Body of pancreas (tissue), 4 donors: ENCODE measurements at regions not wholly inside any gene's neighbourhood (a gene's known extent, or its start where the extent isn't known, plus 50 kb on each side); places are given as distances from the start of the nearest gene placed in this dataset.

Source experiments
- ATAC-seq: fragments of 150-250 bp; one replicate; pipeline ENCODE4 v1.9.1; 2016
- DNase-seq, 4 donors: peaks; one replicate each; pipeline ENCODE4 v3.0.0-alpha.2; 2019
- H3K27ac ChIP-seq, 4 donors: fragments of 200-600 bp; sonication (generic); 1 replicate in 3 of 4; 2 replicates in 1 of 4; pipeline versions ENCODE4 v1.5.1 to v1.6.1; 2016 to 2019; ENCODE audit warnings: mild to moderate bottlenecking in 1 of 4, mixed read lengths in 1 of 4, moderate library complexity in 1 of 4
- H3K27me3 ChIP-seq, 2 donors: fragments of 200-600 bp; sonication (generic); one replicate each; pipeline ENCODE4 v1.6.0; 2016; ENCODE audit warnings: mild to moderate bottlenecking in 1 of 2
- H3K36me3 ChIP-seq, 2 donors: fragments of 200-600 bp; sonication (generic); replicated peaks in 1 of 2; 2 replicates each; pipeline ENCODE4 v1.5.1; 2016; ENCODE audit warnings: low read depth in 2 of 2; ENCODE audit not compliant: insufficient read depth in 1 of 2
- H3K4me1 ChIP-seq: fragments of 200-600 bp; sonication (generic); one replicate; pipeline ENCODE4 v1.6.0; 2016
- H3K4me3 ChIP-seq, 2 donors: fragments of 200-600 bp; sonication (generic); 1 replicate in 1 of 2; 2 replicates in 1 of 2; pipeline ENCODE4 v1.5.1; 2016 to 2019
- H3K9me3 ChIP-seq, 3 donors: fragments of 200-600 bp; sonication (generic); 1 replicate in 2 of 3; 2 replicates in 1 of 3; pipeline ENCODE4 v1.5.1; 2016
- POLR2A ChIP-seq, 3 donors: fragments of 450-650 bp; IDR thresholded peaks; one replicate each; pipeline ENCODE4 v1.6.1; 2016; ENCODE audit warnings: antibody characterized with exemption in 3 of 3, mild to moderate bottlenecking in 2 of 3
- WGBS, 2 donors: methylation state at CpG; one replicate each; pipeline ENCODE4 v1.1.5; 2017; 5-methylcytosine and 5-hydroxymethylcytosine counted together
- intact Hi-C: fragments of 100-400 bp; cut with DNase I; formaldehyde crosslinking; loops from one replicate; pipeline ENCODE4 v1.15.1; 2023
- TF ChIP-seq, protein P1 (sequence below), 7 experiments: fragments of 450-650 bp in 4 of 7; fragments of 200-600 bp in 3 of 7; sonication (generic) in 3 of 7; IDR thresholded peaks; one replicate each; pipeline ENCODE4 v1.5.1; 2016 to 2019; ENCODE audit warnings: antibody characterized with exemption in 7 of 7

DNA sequence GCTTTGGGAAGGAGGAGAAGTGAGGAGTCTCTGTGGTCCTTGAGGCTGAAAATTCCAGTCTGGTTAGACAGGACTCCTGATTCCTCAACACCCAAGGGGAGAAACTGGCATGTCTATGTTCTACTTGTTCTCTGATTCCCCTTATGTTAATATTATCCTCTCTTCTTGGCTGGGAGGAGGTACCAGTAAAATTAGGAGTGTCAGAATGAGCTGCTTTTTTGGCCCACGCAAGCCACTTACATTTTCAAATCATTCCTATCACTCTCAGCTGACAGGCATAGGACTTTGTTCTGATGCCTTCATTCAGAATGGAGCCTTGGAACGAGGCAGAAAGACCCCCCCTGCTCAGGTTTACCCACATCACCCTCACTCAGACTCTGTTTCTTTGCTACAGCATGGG, 1077.2 kb downstream of the BCL11B start:
- ATAC-seq (no peak), DNase-seq (no peak)
- Histone ChIP-seq H3K36me3 (no peaks in the 10 kb centered on the region), H3K4me3 (no peak overlapping the region), H3K4me1 (no peaks in the 10 kb centered on the region), H3K9me3 (no peaks in the 10 kb centered on the region), H3K27ac (no peak overlapping the region), H3K27me3 (no peaks in the 10 kb centered on the region)
- 43 to 49% methylated on average over 2 of the region's 2 CpGs for WGBS, 2 donors
- intact Hi-C loops = no loop called here
- TF ChIP-seq, protein P1, sequence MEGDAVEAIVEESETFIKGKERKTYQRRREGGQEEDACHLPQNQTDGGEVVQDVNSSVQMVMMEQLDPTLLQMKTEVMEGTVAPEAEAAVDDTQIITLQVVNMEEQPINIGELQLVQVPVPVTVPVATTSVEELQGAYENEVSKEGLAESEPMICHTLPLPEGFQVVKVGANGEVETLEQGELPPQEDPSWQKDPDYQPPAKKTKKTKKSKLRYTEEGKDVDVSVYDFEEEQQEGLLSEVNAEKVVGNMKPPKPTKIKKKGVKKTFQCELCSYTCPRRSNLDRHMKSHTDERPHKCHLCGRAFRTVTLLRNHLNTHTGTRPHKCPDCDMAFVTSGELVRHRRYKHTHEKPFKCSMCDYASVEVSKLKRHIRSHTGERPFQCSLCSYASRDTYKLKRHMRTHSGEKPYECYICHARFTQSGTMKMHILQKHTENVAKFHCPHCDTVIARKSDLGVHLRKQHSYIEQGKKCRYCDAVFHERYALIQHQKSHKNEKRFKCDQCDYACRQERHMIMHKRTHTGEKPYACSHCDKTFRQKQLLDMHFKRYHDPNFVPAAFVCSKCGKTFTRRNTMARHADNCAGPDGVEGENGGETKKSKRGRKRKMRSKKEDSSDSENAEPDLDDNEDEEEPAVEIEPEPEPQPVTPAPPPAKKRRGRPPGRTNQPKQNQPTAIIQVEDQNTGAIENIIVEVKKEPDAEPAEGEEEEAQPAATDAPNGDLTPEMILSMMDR (IDR thresholded peaks at IDR 0.05) = no peak
- no peak for TF ChIP-seq POLR2A (IDR thresholded peaks at IDR 0.05)

DNA sequence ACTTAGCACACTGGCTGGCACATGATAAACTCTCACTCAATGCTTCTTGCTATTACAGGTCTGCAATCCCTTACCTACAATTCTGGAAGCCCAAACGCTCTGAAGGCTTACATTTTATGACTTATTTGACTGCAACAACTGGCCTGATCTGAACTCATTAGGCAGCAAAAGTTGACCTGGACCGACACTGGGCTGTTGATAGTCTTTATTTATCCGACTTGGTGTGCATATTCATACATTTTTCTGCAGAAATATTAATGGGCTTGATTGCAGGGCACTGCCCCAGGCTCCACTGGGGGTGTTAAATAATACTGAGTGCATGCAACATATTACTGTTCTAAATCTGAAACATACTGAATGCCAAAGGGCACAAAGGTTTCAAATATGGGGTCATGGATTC, 1076.7 kb downstream of the BCL11B start:
- no peak overlapping the region for H3K27ac ChIP-seq
- intact Hi-C loops = no loop called here
- no peaks in the 10 kb centered on the region for H3K36me3 ChIP-seq
- DNase-seq (no peak), ATAC-seq (no peak)
- H3K4me1 ChIP-seq = no peaks in the 10 kb centered on the region
- no peak for TF ChIP-seq POLR2A (IDR thresholded peaks at IDR 0.05)
- TF ChIP-seq, protein P1 (IDR thresholded peaks at IDR 0.05) = no peak
- WGBS, 2 donors = 43% methylated on average over 3 of the region's 3 CpGs
- no peaks in the 10 kb centered on the region for H3K9me3 ChIP-seq
- no peaks in the 10 kb centered on the region for H3K27me3 ChIP-seq
- H3K4me3 ChIP-seq = no peak overlapping the region

GRCh38 chr14:98197933-98198332, 1074.1 kb downstream of the BCL11B start:
- intact Hi-C loops = no loop called here
- TF ChIP-seq, protein P1 (IDR thresholded peaks at IDR 0.05) = no peak
- no peak for TF ChIP-seq POLR2A (IDR thresholded peaks at IDR 0.05)
- Histone ChIP-seq H3K4me1 (no peaks in the 10 kb centered on the region), H3K4me3 (no peak overlapping the region), H3K9me3 (no peaks in the 10 kb centered on the region), H3K27me3 (no peaks in the 10 kb centered on the region), H3K36me3 (no peaks in the 10 kb centered on the region), H3K27ac (no peak overlapping the region)
- ATAC-seq = no peak
- 8 to 13% methylated on average over 1 of the region's 1 CpG for WGBS, 2 donors
- no peak for DNase-seq

DNA sequence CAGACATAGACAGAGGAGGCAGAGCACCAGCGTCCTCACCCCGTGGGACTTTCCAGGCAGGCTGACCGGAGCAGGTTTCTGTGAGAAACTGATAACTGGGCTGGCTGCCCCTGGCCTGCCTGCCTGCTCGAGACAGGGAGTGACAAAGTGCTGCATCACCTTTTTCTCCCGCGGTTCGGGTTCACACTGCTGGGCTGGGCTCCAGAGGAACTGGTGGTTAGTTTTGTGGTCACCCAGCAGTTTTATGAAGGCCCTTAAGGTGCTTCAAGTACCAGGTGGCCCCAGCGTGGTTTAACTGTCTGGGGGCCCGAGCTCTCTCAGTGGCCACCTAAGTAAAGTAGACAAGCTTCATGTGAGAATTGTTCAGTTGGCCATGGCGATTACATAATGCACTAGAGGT, 1073.6 kb downstream of the BCL11B start:
- no peaks in the 10 kb centered on the region for H3K27me3 ChIP-seq
- H3K4me3 ChIP-seq = no peak overlapping the region
- ATAC-seq (no peak), DNase-seq (peak in 3 of 4 donors; percentile 6 to 19 (median 16))
- H3K9me3 ChIP-seq = no peaks in the 10 kb centered on the region
- TF ChIP-seq, protein P1 (IDR thresholded peaks at IDR 0.05) = no peak
- TF ChIP-seq POLR2A (IDR thresholded peaks at IDR 0.05) = no peak
- intact Hi-C loops = no loop called here
- H3K36me3 ChIP-seq = no peaks in the 10 kb centered on the region
- 27 to 29% methylated on average over 1 to 10 of the region's 10 CpGs for WGBS, 2 donors
- H3K4me1 ChIP-seq = no peaks in the 10 kb centered on the region
- H3K27ac ChIP-seq = no peak overlapping the region

- whole genome bisulfite sequencing, 2 donors = 63 to 75% methylated on average over 6 to 7 of the region's 7 CpGs
- DNase-seq = no peak
- intact Hi-C loops = no loop called here
- no peak for ATAC-seq
- TF ChIP-seq, protein P1 (IDR thresholded peaks at IDR 0.05) = no peak
- TF ChIP-seq POLR2A (IDR thresholded peaks at IDR 0.05) = no peak
- H3K4me1 ChIP-seq = no peaks in the 10 kb centered on the region
- no peaks in the 10 kb centered on the region for H3K27me3 ChIP-seq
- no peak overlapping the region for H3K4me3 ChIP-seq
- H3K9me3 ChIP-seq = no peaks in the 10 kb centered on the region
- H3K36me3 ChIP-seq = no peaks in the 10 kb centered on the region
- H3K27ac ChIP-seq = no peak overlapping the region
Observed at GRCh38 chr14:98200601-98201000, 1071.4 kb downstream of the BCL11B start.
